SIG-M5 treated with dmso at 0.1 percent for 504 hours (cell line): ENCODE measurements at regions not wholly inside any gene's neighbourhood (a gene's known extent, or its start where the extent isn't known, plus 50 kb on each side); places are given as distances from the start of the nearest gene placed in this dataset.

Experiments
- DNase-seq: peaks from one replicate; lab custom pipeline; 2025; ENCODE audit not compliant: unreplicated experiment; lab: John Stamatoyannopoulos, UW

GRCh38 chr7:46559194-46559832 is 638.2 kb upstream of the IGFBP3 start:
- DNase-seq, result no peak

- DNase-seq, result no peak
Measured at GRCh38 chr7:46558482-46559193, 637.6 kb upstream of the IGFBP3 start.

- no peak for DNase-seq
Measured at GRCh38 chr7:46557781-46558180, 636.7 kb upstream of the IGFBP3 start.

DNA sequence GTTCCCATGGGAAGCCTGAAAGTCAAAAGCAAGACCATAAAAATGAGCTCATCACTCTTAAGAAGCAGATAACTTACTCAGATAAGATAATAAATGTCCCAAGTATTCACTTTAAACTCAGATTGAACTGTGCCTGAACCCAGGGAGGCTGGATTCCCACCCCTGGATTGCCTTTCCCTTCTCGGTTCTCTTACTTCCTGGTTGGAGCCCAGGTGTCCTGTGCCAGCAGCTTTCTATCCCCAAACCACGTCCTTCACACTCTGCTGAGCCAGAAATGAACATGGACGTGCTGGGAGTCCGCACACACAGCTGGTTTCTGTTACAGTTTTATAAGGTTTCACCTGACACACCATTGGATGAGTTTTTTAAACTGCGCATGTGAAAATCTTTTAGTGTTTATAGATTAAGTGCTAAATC is 636.2 kb upstream of the IGFBP3 start:
- DNase-seq, result no peak

GRCh38 chr7:46554688-46555422 is 633.8 kb upstream of the IGFBP3 start:
- no peak for DNase-seq

DNA sequence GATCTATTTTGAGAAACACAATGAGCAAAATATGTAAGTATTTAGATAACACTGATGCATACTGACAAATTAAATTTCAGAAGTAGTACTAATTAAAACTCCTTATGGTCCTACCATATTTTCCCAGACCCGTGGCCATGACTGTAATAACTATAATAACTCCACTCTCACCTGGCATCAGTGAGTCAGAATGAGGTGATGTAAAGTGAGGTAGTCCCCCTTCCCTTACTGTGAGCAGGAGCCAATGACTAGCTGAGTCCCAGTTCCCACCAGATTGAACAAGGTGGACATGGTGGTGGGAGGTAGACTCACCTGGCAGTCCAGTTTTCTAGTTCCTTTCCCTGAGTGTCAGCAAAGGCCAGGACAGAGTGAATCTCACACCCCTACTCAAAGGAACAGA is 630.5 kb upstream of the IGFBP3 start:
- DNase-seq, result no peak

- no peak for DNase-seq
Measured at GRCh38 chr7:46550864-46551263, 629.8 kb upstream of the IGFBP3 start.

GRCh38 chr7:46549892-46550639 is 629.0 kb upstream of the IGFBP3 start:
- DNase-seq, result no peak

DNA sequence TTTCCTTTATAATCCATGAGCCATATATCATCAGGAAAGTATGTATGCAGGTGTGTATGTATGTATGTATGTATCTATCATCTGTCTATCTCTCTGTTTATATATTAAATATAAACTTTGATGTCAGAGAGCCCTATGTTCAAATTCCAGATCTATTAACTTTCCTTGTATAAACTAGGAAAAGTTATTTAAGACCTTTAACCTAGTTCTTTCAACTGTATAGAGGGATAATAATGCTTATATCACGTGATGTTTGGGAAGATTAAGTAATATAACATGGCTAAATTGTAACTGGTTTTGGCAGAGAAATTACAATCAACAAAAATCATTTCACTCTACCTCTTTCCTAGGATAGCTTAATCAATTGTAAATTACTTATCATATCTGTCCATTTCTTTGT is 628.3 kb upstream of the IGFBP3 start:
- no peak for DNase-seq

GRCh38 chr7:46547044-46547443 is 626.0 kb upstream of the IGFBP3 start:
- no peak for DNase-seq

DNA sequence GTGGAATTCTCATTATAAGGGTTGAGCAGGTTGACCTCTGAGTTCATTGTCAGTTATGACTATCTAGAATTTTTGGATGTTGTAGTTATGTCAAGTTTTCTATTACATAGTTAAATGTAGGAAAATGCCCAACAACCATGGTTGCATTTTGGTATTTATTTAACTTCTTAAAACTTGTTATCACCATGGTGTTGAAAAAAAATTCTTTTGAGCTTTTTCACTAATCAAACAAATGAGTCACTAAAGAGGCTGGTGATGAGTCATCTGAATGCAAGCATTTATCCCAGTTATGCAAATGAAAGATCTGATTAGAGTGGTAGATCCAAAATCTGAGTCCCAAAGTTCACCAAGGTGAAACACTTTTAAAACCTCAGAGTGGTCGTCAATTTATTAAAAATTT is 624.7 kb upstream of the IGFBP3 start:
- peak; percentile 29 for DNase-seq

- no peak for DNase-seq
Measured at GRCh38 chr7:46544396-46545008, 623.4 kb upstream of the IGFBP3 start.

GRCh38 chr7:46542076-46542475 is 621.0 kb upstream of the IGFBP3 start:
- DNase-seq, result no peak

GRCh38 chr7:46539892-46540483 is 618.9 kb upstream of the IGFBP3 start:
- DNase-seq, result no peak

GRCh38 chr7:46537191-46537905 is 616.3 kb upstream of the IGFBP3 start:
- no peak for DNase-seq

DNA sequence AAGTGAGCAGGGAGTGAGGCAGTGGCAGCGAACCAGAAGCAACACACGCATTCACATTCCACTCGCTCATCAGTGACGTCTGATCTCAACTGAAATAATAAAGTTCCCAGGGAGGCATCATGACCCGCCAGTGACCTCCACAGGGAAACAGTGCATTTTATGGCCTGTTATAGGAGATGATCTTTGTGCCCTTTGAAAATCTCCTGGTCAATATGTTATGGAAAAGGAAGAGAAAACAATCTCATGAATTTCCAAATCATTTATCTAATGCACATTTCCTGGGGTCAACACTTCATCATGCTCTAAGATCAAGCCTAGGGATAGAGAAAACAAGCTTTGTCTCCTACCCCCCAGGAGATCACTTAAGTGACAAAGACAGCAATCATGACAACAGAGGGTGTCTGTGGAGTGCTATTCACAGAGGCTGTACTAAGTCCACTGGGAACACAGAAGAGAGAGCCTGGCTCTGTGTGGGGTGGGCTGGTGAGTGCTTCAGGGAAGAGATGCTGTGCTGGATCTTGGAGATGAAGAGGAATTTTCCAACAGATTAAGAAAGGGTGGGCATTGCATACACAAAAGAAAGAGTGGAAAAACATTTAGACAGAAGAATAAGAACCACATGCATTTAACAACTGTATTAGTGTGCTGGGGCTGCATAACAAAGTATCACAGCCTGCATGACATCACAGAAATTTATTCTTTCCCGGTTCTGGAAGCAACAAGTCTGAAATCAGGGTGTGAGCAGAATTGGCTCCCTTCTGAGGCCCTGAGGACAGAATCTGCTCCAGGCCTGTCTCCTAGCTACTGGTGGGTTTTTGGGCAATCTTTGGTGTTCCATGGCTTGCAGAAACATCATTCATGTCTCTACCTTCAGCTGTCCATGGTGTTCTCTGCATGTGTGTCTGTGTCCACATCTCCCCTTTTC is 613.9 kb upstream of the IGFBP3 start:
- DNase-seq, result no peak

DNA sequence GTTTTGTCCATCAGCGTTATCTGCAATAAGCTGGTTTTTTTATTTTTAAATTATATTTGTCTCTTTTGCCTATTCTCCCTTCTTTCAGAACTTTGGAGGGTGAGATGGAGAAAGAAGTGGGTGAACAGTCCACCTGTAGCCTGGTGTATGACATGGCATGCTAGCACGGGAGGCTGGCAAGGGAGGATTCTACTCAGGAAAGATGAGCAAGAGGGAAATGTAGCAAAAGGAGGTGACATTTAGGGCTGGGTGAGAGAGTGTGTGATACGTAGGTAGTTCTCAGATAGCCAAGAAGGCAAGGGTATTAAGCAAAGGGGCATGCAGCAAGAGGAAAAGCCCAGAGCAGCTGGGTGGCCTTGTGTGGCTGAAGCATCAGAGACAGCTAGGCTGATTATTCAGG is 612.9 kb upstream of the IGFBP3 start:
- DNase-seq, result no peak

DNA sequence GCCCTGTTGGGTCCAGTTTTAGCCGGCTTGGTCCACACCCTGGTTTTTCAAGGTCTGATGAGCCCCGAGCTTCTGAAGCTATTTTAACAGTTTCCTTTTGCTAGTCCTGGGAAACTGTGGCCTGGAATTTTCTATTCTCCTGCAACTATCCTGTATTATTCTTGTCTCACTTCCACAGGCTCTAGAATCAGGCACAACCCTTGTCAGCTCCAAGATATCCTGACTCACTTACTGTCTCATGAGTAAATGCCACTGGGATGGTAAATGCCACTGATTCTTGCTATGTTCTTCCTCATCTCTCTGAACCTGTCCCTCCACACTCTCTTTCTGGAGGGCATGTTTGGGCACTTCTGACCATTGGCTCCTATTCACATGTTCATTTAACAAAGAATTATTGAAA is 611.5 kb upstream of the IGFBP3 start:
- no peak for DNase-seq
